ENCODE measurements at regions not wholly inside any gene's neighbourhood (a gene's known extent, or its start where the extent isn't known, plus 50 kb on each side); places are given as distances from the start of the nearest gene placed in this dataset.

GRCh38 chr12:46499901-46500300 is 127.3 kb upstream of the SLC38A2 start:
- no peak for DNase-seq
- intact Hi-C loops (cut with micrococcal nuclease) = no loop called here
- H3K4me1 ChIP-seq (ENCODE audit: control insufficient read depth in 1 of 2, insufficient read depth in 2 of 2, low read length in 2 of 2) = no peaks in the 10 kb centered on the region
- peaks cover 2 to 8% (median 7%) of the 10 kb centered on the region in 7 donors for H3K9me3 Mint-ChIP-seq
- H3K27me3 ChIP-seq (ENCODE audit: control insufficient read depth in 2 of 2, insufficient read depth in 2 of 2, low read length in 2 of 2) = no peaks in the 10 kb centered on the region
- no peak overlapping the region for H2AFZ ChIP-seq (ENCODE audit: insufficient read depth, low read depth, low read length, poor library complexity, severe bottlenecking)
- H3K4me3 ChIP-seq (replicated peaks in 1 of 3; ENCODE audit: low read depth in 2 of 3, low read length in 3 of 3) = no peak overlapping the region
- no peaks in the 10 kb centered on the region for H3K4me1 Mint-ChIP-seq
- no peak for TF ChIP-seq CTCF (IDR thresholded peaks at IDR 0.05)
- H3K4me2 ChIP-seq (replicated peaks; ENCODE audit: extremely low read depth, low read length, poor library complexity, severe bottlenecking) = no peak overlapping the region
- H3K27ac ChIP-seq (ENCODE audit: low read depth in 1 of 2, low read length in 2 of 2) = no peak overlapping the region
- peaks cover 0 to 1% (median 0%) of the 10 kb centered on the region in 3 donors for H3K27me3 Mint-ChIP-seq (ENCODE audit: low read depth in 3 of 3)
- H3K36me3 Mint-ChIP-seq = no peaks in the 10 kb centered on the region
- no peaks in the 10 kb centered on the region for H4K20me1 ChIP-seq (ENCODE audit: insufficient read depth, low read length)
- no peaks in the 10 kb centered on the region for H3K9me3 ChIP-seq (replicated peaks in 1 of 2; ENCODE audit: control insufficient read depth in 1 of 2, insufficient read depth in 1 of 2, low read length in 2 of 2)
- WGBS (ENCODE audit: insufficient coverage) = no CpG with 5 or more reads among the region's 2 CpGs
- no peaks in the 10 kb centered on the region for H3K79me2 ChIP-seq (ENCODE audit: insufficient read depth, low read length)
- H3K27ac Mint-ChIP-seq = no peak overlapping the region
- no peak overlapping the region for H3K9ac ChIP-seq (ENCODE audit: insufficient read depth, low read length, poor library complexity, severe bottlenecking)
- no peak overlapping the region for H3K4me3 Mint-ChIP-seq
- no peaks in the 10 kb centered on the region for H3K36me3 ChIP-seq (replicated peaks in 1 of 2; ENCODE audit: control insufficient read depth in 1 of 2, insufficient read depth in 2 of 2, low read length in 2 of 2)

- WGBS (ENCODE audit: insufficient coverage) = no CpG with 5 or more reads among the region's 1 CpG
- Histone ChIP-seq H3K36me3 (replicated peaks in 1 of 2; ENCODE audit: control insufficient read depth in 1 of 2, insufficient read depth in 2 of 2, low read length in 2 of 2) (no peaks in the 10 kb centered on the region), H3K4me1 (ENCODE audit: control insufficient read depth in 1 of 2, insufficient read depth in 2 of 2, low read length in 2 of 2) (no peaks in the 10 kb centered on the region), H3K79me2 (ENCODE audit: insufficient read depth, low read length) (no peaks in the 10 kb centered on the region), H3K4me3 (replicated peaks in 1 of 3; ENCODE audit: low read depth in 2 of 3, low read length in 3 of 3) (no peak overlapping the region), H3K27me3 (ENCODE audit: control insufficient read depth in 2 of 2, insufficient read depth in 2 of 2, low read length in 2 of 2) (no peaks in the 10 kb centered on the region), H3K9me3 (replicated peaks in 1 of 2; ENCODE audit: control insufficient read depth in 1 of 2, insufficient read depth in 1 of 2, low read length in 2 of 2) (no peaks in the 10 kb centered on the region), H4K20me1 (ENCODE audit: insufficient read depth, low read length) (no peaks in the 10 kb centered on the region), H3K27ac (ENCODE audit: low read depth in 1 of 2, low read length in 2 of 2) (no peak overlapping the region), H2AFZ (ENCODE audit: insufficient read depth, low read depth, low read length, poor library complexity, severe bottlenecking) (no peak overlapping the region), H3K4me2 (replicated peaks; ENCODE audit: extremely low read depth, low read length, poor library complexity, severe bottlenecking) (no peak overlapping the region), H3K9ac (ENCODE audit: insufficient read depth, low read length, poor library complexity, severe bottlenecking) (no peak overlapping the region)
- H3K4me1 Mint-ChIP-seq = no peaks in the 10 kb centered on the region
- H3K4me3 Mint-ChIP-seq = no peak overlapping the region
- H3K27ac Mint-ChIP-seq = no peak overlapping the region
- intact Hi-C loops (cut with micrococcal nuclease) = no loop called here
- peaks cover 0 to 1% (median 0%) of the 10 kb centered on the region in 3 donors for H3K27me3 Mint-ChIP-seq (ENCODE audit: low read depth in 3 of 3)
- no peaks in the 10 kb centered on the region for H3K36me3 Mint-ChIP-seq
- DNase-seq = no peak
- peaks cover 2 to 8% (median 7%) of the 10 kb centered on the region in 7 donors for H3K9me3 Mint-ChIP-seq
- TF ChIP-seq CTCF (IDR thresholded peaks at IDR 0.05) = no peak
These were observed 126.7 kb upstream of the SLC38A2 start for GRCh38 chr12:46499226-46499625.

Data from CD14-positive monocyte (primary cell).